ENCODE measurements at regions not wholly inside any gene's neighbourhood (a gene's known extent, or its start where the extent isn't known, plus 50 kb on each side); places are given as distances from the start of the nearest gene placed in this dataset.
A peak's percentile ranks its signal among the peaks of the same experiment; 100 is the strongest.
"Not testable (repeated sequence)": the region's sequence is repeated elsewhere in the genome, so short reads cannot be mapped to it uniquely, and the experiment has no call there.

DNA sequence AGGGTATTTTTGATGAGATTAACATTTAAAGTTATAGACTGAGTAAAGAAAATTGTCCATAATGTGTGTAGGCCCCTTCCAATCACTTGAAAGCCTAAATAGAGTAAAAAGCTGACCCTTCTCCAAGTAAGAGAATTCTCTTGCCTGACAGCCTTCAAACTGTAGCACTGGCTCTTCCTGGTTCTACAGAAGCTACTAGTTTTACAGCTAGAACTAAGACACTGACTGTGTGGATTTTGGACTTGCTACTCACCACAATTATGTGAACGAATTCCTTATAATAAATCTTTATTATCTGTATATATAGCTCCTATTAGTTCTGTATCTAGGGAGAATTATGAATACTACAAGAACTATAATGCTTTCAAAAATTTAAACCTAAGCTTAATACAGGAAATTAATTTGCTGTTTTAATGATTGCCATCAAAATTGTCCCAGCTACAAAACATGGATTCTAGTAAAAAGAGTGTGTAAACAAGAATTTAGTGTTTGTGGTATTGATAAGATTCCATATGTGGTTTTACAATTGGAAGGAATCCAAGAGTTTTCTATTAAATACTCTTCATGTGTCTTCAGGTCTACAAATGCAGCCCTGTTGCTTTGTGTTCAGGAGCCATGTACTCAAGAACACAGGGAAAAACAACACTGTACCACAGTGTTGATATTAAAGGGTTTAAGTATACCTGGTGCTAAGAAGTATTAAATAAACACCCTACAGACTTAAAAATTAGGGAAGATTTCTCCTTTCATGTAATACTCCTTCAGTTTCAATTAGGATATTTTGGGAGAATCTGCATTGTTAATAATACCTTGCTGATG is 366.5 kb downstream of the CXXC4 start:
- DNase-seq = no peak

DNA sequence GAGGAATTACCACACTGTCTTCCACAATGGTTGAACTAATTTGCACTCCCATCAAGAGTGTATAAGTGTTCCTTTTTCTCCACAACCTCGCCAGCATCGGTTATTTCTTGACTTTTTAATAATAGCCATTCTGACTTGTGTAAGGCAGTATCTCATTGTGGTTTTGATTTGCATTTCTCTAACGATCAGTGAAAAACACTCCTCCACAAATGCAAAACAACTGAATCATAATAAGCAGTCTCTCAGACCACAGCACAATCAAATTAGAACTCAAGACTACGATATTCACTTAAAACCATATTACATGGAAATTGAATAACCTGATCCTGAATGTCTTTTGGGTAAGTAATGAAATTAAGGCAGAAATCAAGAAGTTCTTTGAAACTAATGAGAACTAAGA is 371.7 kb downstream of the CXXC4 start:
- no peak for DNase-seq

- DNase-seq = no peak
Observed at GRCh38 chr4:104117776-104118175, 376.9 kb downstream of the CXXC4 start.

DNA sequence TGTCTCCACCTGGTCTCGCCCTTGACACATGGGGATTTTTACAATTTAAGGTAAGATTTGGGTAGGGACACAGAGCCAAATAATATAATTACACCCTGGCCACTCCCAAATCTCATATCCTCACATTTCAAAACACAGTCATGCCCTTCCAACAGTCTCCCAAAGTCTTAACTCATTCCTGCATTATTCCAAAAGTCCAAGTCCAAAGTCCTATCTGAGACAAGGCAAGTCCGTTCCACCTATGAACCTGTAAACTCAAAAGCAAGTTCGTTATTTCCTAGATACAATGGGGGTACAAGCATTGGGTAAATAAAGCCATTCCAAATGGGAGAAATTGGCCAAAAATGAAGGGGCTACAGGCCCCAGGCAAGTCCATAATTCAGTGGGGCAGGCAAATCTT is 380.8 kb downstream of the CXXC4 start:
- DNase-seq = no peak

DNA sequence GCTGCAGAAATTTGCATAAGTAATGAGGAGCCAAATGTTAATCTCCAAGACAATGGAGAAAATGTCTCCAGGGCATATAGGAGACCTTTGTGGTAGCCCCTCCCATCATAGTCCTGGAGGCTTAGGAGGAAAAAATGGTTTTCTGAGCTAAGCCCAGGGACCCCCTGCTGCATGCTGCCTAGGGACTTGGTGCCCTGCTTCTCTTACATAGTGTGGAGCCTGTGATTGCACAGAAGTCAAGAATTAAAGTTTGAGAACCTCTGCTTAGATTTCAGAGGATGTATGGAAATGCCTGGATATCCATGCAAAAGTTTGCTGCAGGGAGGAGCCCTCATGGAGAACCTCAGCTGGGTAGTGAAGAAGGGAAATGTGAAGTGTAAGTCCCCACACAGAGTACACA is 379.4 kb upstream of the TACR3 start:
- DNase-seq = no peak

GRCh38 chr4:104093247-104093646 is 373.5 kb upstream of the TACR3 start:
- no peak for DNase-seq

GRCh38 chr4:104073229-104073628 is 353.4 kb upstream of the TACR3 start:
- DNase-seq = no peak

DNA sequence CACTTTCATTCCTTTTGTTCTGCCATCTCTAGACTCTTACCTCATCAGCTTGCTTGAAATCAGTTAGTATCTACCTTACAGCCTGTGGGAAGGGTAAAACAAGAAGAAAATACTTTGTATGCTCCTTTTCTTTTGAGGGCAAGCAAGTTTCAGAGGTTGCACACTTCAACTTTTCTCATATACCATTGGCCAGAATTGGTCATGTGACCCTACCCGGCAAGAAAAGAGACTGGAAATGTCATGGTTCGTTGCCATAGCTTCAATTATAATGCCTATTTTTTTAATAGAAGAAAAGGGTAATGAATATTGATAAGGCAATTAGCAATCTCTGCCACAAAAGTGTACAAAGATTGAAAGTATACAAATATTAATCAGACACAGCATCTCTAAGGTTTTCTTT is 346.7 kb upstream of the TACR3 start:
- DNase-seq = no peak

DNA sequence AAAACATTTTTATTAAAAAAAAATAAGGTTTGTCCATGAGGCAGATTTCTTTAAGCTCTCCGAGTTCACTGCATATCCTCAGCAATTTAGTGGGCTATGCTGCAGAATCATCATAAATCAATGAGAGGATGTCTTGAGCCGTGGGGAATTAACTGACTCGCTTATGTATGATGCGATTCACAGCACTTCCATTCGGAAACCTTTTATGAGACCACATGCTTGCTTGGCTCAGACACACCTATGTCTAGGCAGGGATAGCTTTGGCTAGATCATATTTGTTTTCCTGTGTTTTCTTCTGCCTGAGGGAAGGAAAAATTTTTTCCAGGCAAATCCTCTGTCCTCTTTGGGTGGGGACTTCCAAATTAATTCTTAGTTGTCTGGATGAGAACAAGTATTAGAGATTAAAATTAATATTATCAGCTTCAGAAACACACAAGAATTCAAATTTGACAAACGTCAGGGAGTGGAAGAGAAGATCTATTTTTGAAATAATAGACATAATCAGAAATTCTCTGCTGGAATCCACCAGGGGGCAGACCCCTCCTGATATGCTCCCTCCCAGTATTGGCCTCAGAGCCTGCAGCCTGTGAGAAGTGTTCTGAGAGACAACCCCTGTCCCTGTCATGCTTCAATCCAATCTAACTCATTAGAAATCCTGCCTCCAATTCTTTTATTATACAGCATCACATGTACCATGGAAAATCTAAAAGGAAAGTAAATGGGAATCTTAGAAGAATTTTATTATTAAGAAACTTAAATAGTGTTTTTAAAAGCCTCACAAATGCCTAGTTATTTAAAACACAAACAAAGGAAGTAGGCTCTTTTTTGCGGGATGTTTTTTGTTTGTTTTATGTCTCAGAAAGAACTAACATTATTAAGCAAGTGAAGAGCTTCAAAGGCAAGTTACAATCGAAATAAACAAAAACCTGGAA is 345.1 kb upstream of the TACR3 start:
- DNase-seq = peak; percentile 5

GRCh38 chr4:104063341-104063740 is 343.6 kb upstream of the TACR3 start:
- DNase-seq = no peak

GRCh38 chr4:104044369-104044768 is 324.6 kb upstream of the TACR3 start:
- no peak for DNase-seq

DNA sequence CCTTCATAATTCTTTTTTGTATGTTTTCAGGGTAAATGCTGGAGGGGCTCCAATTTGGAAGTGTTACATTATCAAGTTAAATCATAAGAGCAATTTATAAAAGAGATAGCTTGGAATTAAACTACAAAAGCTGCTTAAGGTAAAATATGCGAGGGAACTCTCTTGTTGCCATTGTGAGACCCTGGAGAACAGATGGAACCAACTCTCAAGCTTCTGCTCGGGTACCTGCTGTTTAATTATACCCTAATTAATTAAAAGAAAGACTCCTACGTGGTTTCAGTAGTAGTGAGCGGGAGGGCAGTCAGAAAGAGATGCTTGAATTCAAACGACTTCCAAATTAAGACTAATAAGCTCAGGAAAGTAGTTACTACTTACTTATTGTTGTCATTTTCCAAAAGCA is 313.1 kb upstream of the TACR3 start:
- no peak for DNase-seq

DNA sequence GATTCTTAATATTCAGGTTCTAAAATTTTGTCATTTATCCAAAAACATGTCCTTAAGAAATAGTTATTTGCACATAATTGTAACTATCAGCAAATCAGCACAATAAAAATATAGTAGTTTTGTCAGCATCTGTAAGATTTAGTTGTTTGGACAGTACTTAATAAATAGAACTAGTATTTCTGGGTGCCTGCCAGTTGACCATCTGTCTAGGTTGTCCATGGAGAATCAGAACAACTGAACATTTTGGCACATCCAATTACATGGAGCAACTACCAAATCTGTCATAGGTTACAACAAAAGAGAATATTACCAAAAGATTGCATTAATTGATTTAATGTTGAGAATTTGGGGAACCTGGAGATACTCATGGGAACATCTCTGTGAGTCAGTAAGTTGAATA is 305.5 kb upstream of the TACR3 start:
- DNase-seq = no peak

- no peak for DNase-seq
Observed at GRCh38 chr4:104022831-104023230, 303.0 kb upstream of the TACR3 start.

- DNase-seq = no peak
Observed at GRCh38 chr4:104022226-104022625, 302.4 kb upstream of the TACR3 start.

DNA sequence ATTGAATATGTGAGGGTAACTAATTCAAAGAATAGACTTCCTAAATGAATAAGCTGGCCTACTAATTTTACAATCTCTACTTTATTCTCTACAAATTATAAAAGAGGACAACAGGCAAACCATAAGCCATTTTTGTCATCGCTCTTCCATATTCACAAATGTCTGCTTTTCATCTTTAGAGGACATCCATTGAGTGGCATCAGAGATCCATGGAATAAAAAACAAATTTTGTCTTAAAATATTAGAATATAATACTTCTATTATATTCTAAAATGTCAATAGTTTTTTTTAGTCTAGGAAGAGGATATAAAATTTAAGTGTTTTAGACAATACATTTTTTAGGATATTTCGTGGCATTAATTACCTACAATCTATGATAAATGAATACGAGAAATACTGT is 300.9 kb upstream of the TACR3 start:
- no peak for DNase-seq

GRCh38 chr4:104017213-104017612 is 297.4 kb upstream of the TACR3 start:
- no peak for DNase-seq

- DNase-seq = no peak
Observed at GRCh38 chr4:104015680-104016079, 295.9 kb upstream of the TACR3 start.

DNA sequence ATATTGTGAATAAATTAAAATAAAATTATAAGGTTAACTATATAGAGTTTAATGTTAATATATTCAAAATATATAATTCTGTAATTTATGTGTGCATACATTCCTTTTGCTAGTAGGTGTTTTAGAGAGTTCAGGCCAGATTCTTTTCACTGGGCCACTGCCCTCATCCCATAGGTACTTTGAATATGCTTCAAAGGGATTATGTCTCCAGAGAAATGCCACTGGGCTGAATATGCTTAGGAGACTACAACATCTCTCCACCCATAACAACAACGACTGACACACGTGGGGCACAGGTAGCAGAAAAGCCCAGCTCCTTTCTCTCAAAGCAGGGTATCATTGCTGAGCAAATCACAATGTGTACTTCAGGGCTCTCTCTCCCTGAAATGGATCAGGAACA is 290.9 kb upstream of the TACR3 start:
- no peak for DNase-seq

GRCh38 chr4:104002318-104002717 is 282.5 kb upstream of the TACR3 start:
- not testable (repeated sequence) for DNase-seq

GRCh38 chr4:103998756-103999155 is 279.0 kb upstream of the TACR3 start:
- no peak for DNase-seq

DNA sequence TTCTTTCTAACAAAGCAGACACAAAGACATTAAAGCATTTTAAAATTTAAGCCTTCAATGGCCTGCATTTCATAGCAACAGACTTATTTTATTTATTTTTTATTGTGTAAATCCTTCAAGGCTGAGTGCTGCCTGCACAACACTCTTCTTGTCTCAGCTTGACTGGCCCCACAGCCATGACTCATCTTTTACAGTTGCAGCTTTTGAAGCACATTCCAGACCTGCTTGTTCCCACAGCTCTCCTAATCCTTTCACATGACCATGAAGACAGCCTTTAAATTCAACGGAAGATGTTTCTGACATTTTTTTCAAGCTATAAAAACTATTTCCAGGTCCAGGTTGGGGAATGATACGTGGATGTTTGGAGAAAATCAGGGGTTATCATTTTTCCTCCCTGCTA is 276.9 kb upstream of the TACR3 start:
- no peak for DNase-seq

- DNase-seq = no peak
Observed at GRCh38 chr4:103996064-103996463, 276.3 kb upstream of the TACR3 start.

GRCh38 chr4:103994059-103994458 is 274.3 kb upstream of the TACR3 start:
- no peak for DNase-seq
